ENCODE measurements at regions not wholly inside any gene's neighbourhood (a gene's known extent, or its start where the extent isn't known, plus 50 kb on each side); places are given as distances from the start of the nearest gene placed in this dataset.

GRCh38 chr3:28115316-28115715 lies 126.1 kb upstream of the CMC1 start (continued):
- TF ChIP-seq PCBP2 (IDR thresholded peaks at IDR 0.05; ENCODE audit: low read depth, low read length, poor library complexity, severe bottlenecking) (no peak), ZNF77 (CRISPR knock-in tag; IDR thresholded peaks at IDR 0.05) (no peak), PHF8 (IDR thresholded peaks at IDR 0.05; ENCODE audit: borderline replicate concordance, low read length) (no peak), MAFG (tag; conservative IDR thresholded peaks at IDR 0.05) (no peak), U2AF1 (optimal IDR thresholded peaks at IDR 0.05; ENCODE audit: low read depth, low read length) (no peak)

- no peak for DNase-seq (ENCODE audit: extremely low read depth in 1 of 4, low spot score in 3 of 4)
- WGBS (ENCODE audit: insufficient coverage, low coverage, missing lambda C conversion rate): 6% methylated on average over 2 of the region's 2 CpGs
- CTCF ChIA-PET (ENCODE audit: low intra/inter-chr PET ratio): no interaction called here
These were observed 123.8 kb upstream of the CMC1 start for GRCh38 chr3:28117598-28117997.

More at GRCh38 chr3:28117598-28117997, 123.8 kb upstream of the CMC1 start:
- Histone ChIP-seq H3K4me1 (replicated peaks in 1 of 2; ENCODE audit: control insufficient read depth in 2 of 2, insufficient read depth in 2 of 2, low read length in 2 of 2) (no peaks in the 10 kb centered on the region), H2AFZ (ENCODE audit: low read depth, low read length) (no peak overlapping the region), H3K27ac (ENCODE audit: extremely low read depth, low read depth, low read length) (no peak overlapping the region), H3K36me3 (ENCODE audit: control insufficient read depth, insufficient read depth, low read length) (no peaks in the 10 kb centered on the region), H4K20me1 (replicated peaks; ENCODE audit: control insufficient read depth, insufficient read depth, low read length) (no peaks in the 10 kb centered on the region), H3K9ac (ENCODE audit: insufficient read depth in 1 of 2, low read depth in 2 of 2, low read length in 2 of 2) (no peak overlapping the region), H3K27me3 (ENCODE audit: control insufficient read depth in 2 of 2, insufficient read depth in 2 of 2, low read length in 2 of 2) (no peaks in the 10 kb centered on the region), H3K9me3 (replicated peaks; ENCODE audit: control insufficient read depth, insufficient read depth, low read depth, low read length) (no peaks in the 10 kb centered on the region; the same call in none of the 2 replicates), H3K4me3 (no peak overlapping the region), H3K4me2 (ENCODE audit: insufficient read depth, low read length) (no peak overlapping the region), H3K9me1 (ENCODE audit: control insufficient read depth, insufficient read depth, low read length) (no peaks in the 10 kb centered on the region), H3K79me2 (ENCODE audit: control insufficient read depth, insufficient read depth, low read length) (no peaks in the 10 kb centered on the region)
- no peak for ATAC-seq
- TF ChIP-seq ESRRB (CRISPR knock-in tag; IDR thresholded peaks at IDR 0.05; ENCODE audit: borderline replicate concordance) (no peak), E2F3 (CRISPR knock-in tag; IDR thresholded peaks at IDR 0.05) (no peak)
- BruUV-seq (replicated peaks): no TSS peak
- intact Hi-C loops (cut with micrococcal nuclease): no loop called here
- FAIRE-seq: no peak
- in situ Hi-C loops (cut with MboI): no loop called here
- POLR2A ChIA-PET: interaction anchor here (0.6 to 1.6 kb wide), 2 partner anchors 16 to 328 kb away, joined by 3 read pairs; no protein-coding TSS in a partner anchor

Data from K562 (cell line).